Neuronal stem cell (in vitro differentiated cells): ENCODE measurements at regions not wholly inside any gene's neighbourhood (a gene's known extent, or its start where the extent isn't known, plus 50 kb on each side); places are given as distances from the start of the nearest gene placed in this dataset.

Experiments used
- DNase-seq: peaks from one replicate; pipeline ENCODE4 v3.0.0-alpha.2; 2013; ENCODE audit warnings: low spot score
- H2AFZ ChIP-seq: one replicate; pipeline ENCODE4 v1.6.1; 2013; ENCODE audit warnings: mild to moderate bottlenecking, low read length, inconsistent platforms
- H2AK5ac ChIP-seq: 2 replicates; pipeline ENCODE4 v1.6.1; 2013; ENCODE audit warnings: low read depth, mild to moderate bottlenecking, inconsistent platforms, low read length, moderate library complexity, mixed read lengths
- H2BK120ac ChIP-seq: 2 replicates; pipeline ENCODE4 v1.6.1; 2013; ENCODE audit warnings: low read depth, mild to moderate bottlenecking, inconsistent platforms, low read length, moderate library complexity, mixed read lengths
- H2BK12ac ChIP-seq: one replicate; pipeline ENCODE4 v1.6.1; 2013; ENCODE audit warnings: low read length, inconsistent platforms
- H2BK15ac ChIP-seq: 2 replicates; pipeline ENCODE4 v1.6.1; 2013; ENCODE audit warnings: mild to moderate bottlenecking, low read length, inconsistent platforms, mixed read lengths
- H2BK5ac ChIP-seq: one replicate; pipeline ENCODE4 v1.6.1; 2013; ENCODE audit warnings: inconsistent platforms, mild to moderate bottlenecking, low read length, moderate library complexity
- H3K14ac ChIP-seq: one replicate; pipeline ENCODE4 v1.6.1; 2013; ENCODE audit warnings: low read length, inconsistent platforms
- H3K18ac ChIP-seq: 2 replicates; pipeline ENCODE4 v1.6.1; 2013; ENCODE audit warnings: low read length, inconsistent platforms
- H3K23ac ChIP-seq: 2 replicates; pipeline ENCODE4 v1.6.1; 2013; ENCODE audit warnings: low read depth, mild to moderate bottlenecking, mixed read lengths, low read length, inconsistent platforms; ENCODE audit not compliant: poor library complexity
- H3K27ac ChIP-seq: replicated peaks from 3 replicates; pipeline ENCODE4 v1.5.1; 2013; ENCODE audit warnings: low read length, inconsistent platforms
- H3K27me3 ChIP-seq, 3 experiments: 2 replicates each; pipeline ENCODE4 v1.6.1; 2013; ENCODE audit warnings: low read length in 3 of 3, mild to moderate bottlenecking in 2 of 3, inconsistent platforms in 1 of 3, low read depth in 1 of 3, mixed read lengths in 1 of 3, moderate library complexity in 1 of 3; ENCODE audit not compliant: control insufficient read depth in 3 of 3, insufficient read depth in 3 of 3
- H3K36me3 ChIP-seq, 2 donors: replicated peaks in 1 of 2; 2 replicates each; pipeline ENCODE4 v1.6.1; 2013; ENCODE audit warnings: low read length in 2 of 2; ENCODE audit not compliant: control insufficient read depth in 2 of 2, insufficient read depth in 2 of 2
- H3K4ac ChIP-seq: 2 replicates; pipeline ENCODE4 v1.6.1; 2013; ENCODE audit warnings: inconsistent platforms, mild to moderate bottlenecking, low read length, moderate library complexity
- H3K4me1 ChIP-seq, 2 donors: 1 replicate in 1 of 2; 2 replicates in 1 of 2; pipeline ENCODE4 v1.6.1; 2013; ENCODE audit warnings: low read length in 2 of 2, low read depth in 1 of 2; ENCODE audit not compliant: control insufficient read depth in 2 of 2, insufficient read depth in 1 of 2
- H3K4me2 ChIP-seq: one replicate; pipeline ENCODE4 v1.6.1; 2013; ENCODE audit warnings: mild to moderate bottlenecking, low read length, inconsistent platforms; ENCODE audit not compliant: insufficient read depth, poor library complexity, severe bottlenecking
- H3K4me3 ChIP-seq, 2 donors: 2 replicates each; pipeline ENCODE4 v1.5.1; 2013; ENCODE audit warnings: low read length in 2 of 2, mild to moderate bottlenecking in 2 of 2, inconsistent platforms in 1 of 2, moderate library complexity in 1 of 2
- H3K79me1 ChIP-seq: one replicate; pipeline ENCODE4 v1.6.1; 2013; ENCODE audit warnings: low read depth, mild to moderate bottlenecking, inconsistent platforms, low read length, moderate library complexity
- H3K9ac ChIP-seq: one replicate; pipeline ENCODE4 v1.6.1; 2013; ENCODE audit warnings: mild to moderate bottlenecking, low read depth, low read length, inconsistent platforms; ENCODE audit not compliant: poor library complexity
- H3K9me3 ChIP-seq, 2 donors: replicated peaks in 1 of 2; 2 replicates each; pipeline versions ENCODE3 to v1.6.1; 2013; ENCODE audit warnings: low read length in 2 of 2, mild to moderate bottlenecking in 2 of 2, inconsistent platforms in 1 of 2, low read depth in 1 of 2, mixed read lengths in 1 of 2, moderate library complexity in 1 of 2; ENCODE audit not compliant: control insufficient read depth in 2 of 2, insufficient read depth in 1 of 2
- H4K8ac ChIP-seq: one replicate; pipeline ENCODE4 v1.6.1; 2013; ENCODE audit warnings: low read depth, mild to moderate bottlenecking, inconsistent platforms, low read length, moderate library complexity
- H4K91ac ChIP-seq: one replicate; pipeline ENCODE4 v1.6.1; 2013; ENCODE audit warnings: low read length, low read depth, mild to moderate bottlenecking, inconsistent platforms; ENCODE audit not compliant: poor library complexity
- WGBS, 2 donors: extraction: QIAGEN DNeasy Blood & Tissue Kit; methylation state at CpG; one replicate each; pipeline ENCODE4 v1.1.7; 2013; ENCODE audit warnings: missing lambda C conversion rate in 2 of 2, mixed read lengths in 1 of 2; ENCODE audit not compliant: insufficient read length in 2 of 2, insufficient replicate concordance in 1 of 2; ENCODE audit errors: extremely low coverage in 2 of 2; 5-methylcytosine and 5-hydroxymethylcytosine counted together

DNA sequence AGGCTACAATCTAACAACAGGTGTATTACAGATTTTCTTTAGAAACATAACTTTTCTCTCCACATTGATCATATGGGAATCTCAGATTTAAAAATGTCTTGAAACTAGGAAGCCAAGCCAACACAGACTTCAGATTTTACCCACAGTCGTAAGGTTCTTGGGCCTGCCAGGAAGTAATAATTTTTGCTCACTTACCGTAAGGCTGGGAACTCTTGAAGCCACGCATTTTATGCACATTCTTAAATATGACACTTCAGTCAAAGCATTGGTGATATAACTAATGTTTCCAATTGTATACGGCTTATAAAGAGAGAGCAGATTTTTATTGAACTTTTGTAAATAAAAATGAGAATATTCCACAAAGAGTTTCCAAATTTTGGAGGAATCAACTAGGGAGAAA lies 328.9 kb upstream of the TRPC7 start:
- H3K14ac ChIP-seq: no peak overlapping the region
- no peak overlapping the region for H2BK120ac ChIP-seq
- H2AFZ ChIP-seq: no peak overlapping the region
- H4K91ac ChIP-seq: no peak overlapping the region
- no peak overlapping the region for H3K4me2 ChIP-seq
- H2AK5ac ChIP-seq: no peak overlapping the region
- no peaks in the 10 kb centered on the region for H3K4me1 ChIP-seq
- H3K79me1 ChIP-seq: no peaks in the 10 kb centered on the region
- H2BK5ac ChIP-seq: no peak overlapping the region
- no peak overlapping the region for H3K23ac ChIP-seq
- no peak for DNase-seq
- H4K8ac ChIP-seq: no peak overlapping the region
- H2BK12ac ChIP-seq: no peak overlapping the region
- no peaks in the 10 kb centered on the region for H3K36me3 ChIP-seq
- H2BK15ac ChIP-seq: no peak overlapping the region
- no peak overlapping the region for H3K27ac ChIP-seq
- no CpG with 5 or more reads among the region's 4 CpGs for whole genome bisulfite sequencing, 2 donors
- H3K27me3 ChIP-seq: peaks cover 0 to 2% (median 0%) of the 10 kb centered on the region in 3 experiments
- H3K9ac ChIP-seq: no peak overlapping the region
- no peaks in the 10 kb centered on the region for H3K9me3 ChIP-seq
- no peak overlapping the region for H3K4me3 ChIP-seq
- no peak overlapping the region for H3K4ac ChIP-seq
- no peak overlapping the region for H3K18ac ChIP-seq

DNA sequence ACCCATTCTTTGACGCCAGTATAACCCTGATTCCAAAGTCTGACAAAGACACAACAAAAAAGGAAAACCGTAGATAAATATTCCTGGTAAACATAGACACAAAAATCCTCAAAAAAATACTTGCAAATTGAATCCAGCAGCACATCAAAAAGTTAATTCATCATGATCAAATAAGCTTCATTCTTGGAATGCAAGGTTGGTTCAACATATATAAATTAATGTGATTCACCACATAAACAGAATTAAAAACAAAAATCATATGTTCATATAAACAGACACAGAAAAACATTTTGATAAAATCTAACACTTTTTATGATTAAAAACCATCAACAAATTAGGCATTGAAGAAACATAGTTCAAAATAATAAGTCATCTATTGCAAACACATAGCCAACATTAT lies 324.2 kb upstream of the TRPC7 start:
- no peak overlapping the region for H4K8ac ChIP-seq
- no CpG with 5 or more reads among the region's 2 CpGs for WGBS, 2 donors
- H3K79me1 ChIP-seq: no peaks in the 10 kb centered on the region
- H3K27me3 ChIP-seq: no peaks in the 10 kb centered on the region
- no peak overlapping the region for H3K4me3 ChIP-seq
- no peak overlapping the region for H2BK5ac ChIP-seq
- no peak overlapping the region for H2BK15ac ChIP-seq
- H3K4me2 ChIP-seq: no peak overlapping the region
- no peak overlapping the region for H3K9ac ChIP-seq
- H3K27ac ChIP-seq: no peak overlapping the region
- no peaks in the 10 kb centered on the region for H3K4me1 ChIP-seq
- no peak overlapping the region for H3K4ac ChIP-seq
- H3K23ac ChIP-seq: no peak overlapping the region
- no peak overlapping the region for H2AFZ ChIP-seq
- no peak overlapping the region for H2BK12ac ChIP-seq
- no peaks in the 10 kb centered on the region for H3K36me3 ChIP-seq
- H3K14ac ChIP-seq: no peak overlapping the region
- DNase-seq: no peak
- H3K18ac ChIP-seq: no peak overlapping the region
- peaks cover 0 to 3% of the 10 kb centered on the region in 2 donors for H3K9me3 ChIP-seq
- no peak overlapping the region for H2AK5ac ChIP-seq
- H2BK120ac ChIP-seq: no peak overlapping the region
- H4K91ac ChIP-seq: no peak overlapping the region

DNA sequence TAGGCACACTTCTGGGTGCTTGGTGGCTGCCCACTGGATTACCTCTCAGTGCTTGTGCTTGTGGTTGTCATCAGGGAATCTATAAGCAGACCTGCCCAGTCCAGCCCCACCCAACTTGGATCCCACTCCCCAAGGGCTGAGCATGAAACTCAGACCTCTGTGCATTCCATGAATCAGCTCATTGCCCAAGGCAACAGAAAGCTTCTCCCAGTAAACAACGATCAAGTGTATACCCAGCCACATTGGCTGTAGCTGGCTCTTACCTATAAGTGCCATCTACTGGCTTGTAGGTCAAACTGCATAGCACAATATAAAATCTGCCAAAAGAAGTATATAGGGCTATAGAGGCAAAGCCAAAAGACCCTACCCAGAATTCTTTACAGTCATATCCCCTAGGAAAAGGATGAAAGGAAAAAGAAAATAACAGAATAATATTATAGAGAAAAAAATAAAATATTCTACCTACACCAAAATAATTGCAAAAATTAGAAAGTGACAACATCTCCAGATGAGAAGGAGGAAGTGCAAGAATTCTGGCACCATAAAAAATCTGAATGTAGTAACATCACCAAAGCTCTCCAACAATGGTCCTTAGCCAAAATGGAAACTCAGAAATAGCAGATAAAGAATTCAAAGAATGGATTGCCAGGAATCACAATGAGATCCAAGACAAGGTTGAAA lies 321.0 kb upstream of the TRPC7 start:
- WGBS, 2 donors: no CpG with 5 or more reads among the region's 1 CpG
- Histone ChIP-seq H3K4me1 (no peaks in the 10 kb centered on the region), H2AFZ (no peak overlapping the region), H2BK120ac (no peak overlapping the region), H3K27me3 (no peaks in the 10 kb centered on the region), H3K9ac (no peak overlapping the region), H3K4ac (no peak overlapping the region), H2BK15ac (no peak overlapping the region), H4K8ac (no peak overlapping the region), H3K14ac (no peak overlapping the region), H3K27ac (no peak overlapping the region), H3K18ac (no peak overlapping the region), H2BK12ac (no peak overlapping the region), H3K4me2 (no peak overlapping the region), H3K36me3 (no peaks in the 10 kb centered on the region), H2BK5ac (no peak overlapping the region), H3K79me1 (no peaks in the 10 kb centered on the region), H2AK5ac (no peak overlapping the region), H4K91ac (no peak overlapping the region), H3K4me3 (no peak overlapping the region), H3K23ac (no peak overlapping the region), H3K9me3 (peaks cover 0 to 3% of the 10 kb centered on the region in 2 donors)
- DNase-seq: no peak

DNA sequence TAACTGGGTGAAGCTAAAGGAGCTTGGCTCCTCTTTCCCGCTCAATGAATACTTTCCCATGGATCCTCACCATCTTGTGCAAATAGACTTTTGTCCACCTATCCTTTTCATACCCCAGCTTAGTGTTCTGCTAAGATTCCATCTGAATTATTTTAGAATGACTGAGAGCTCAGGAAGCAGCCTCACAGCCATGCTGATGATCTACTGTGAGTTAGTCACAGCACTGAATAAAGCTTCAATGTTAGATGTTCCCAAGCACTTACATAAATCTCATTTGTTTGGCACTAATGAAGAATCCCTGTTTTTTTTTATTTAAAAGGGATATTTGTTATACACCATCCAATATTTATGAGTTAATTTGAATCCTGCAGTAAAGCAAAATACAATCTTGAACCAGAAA lies 317.6 kb upstream of the TRPC7 start:
- no peaks in the 10 kb centered on the region for H3K36me3 ChIP-seq
- no peak overlapping the region for H2BK5ac ChIP-seq
- H3K4me1 ChIP-seq: no peaks in the 10 kb centered on the region
- H3K14ac ChIP-seq: no peak overlapping the region
- no peak overlapping the region for H4K8ac ChIP-seq
- no peak overlapping the region for H3K9ac ChIP-seq
- no peak overlapping the region for H4K91ac ChIP-seq
- H3K4me2 ChIP-seq: no peak overlapping the region
- H3K4ac ChIP-seq: no peak overlapping the region
- H3K27me3 ChIP-seq: no peaks in the 10 kb centered on the region
- H3K27ac ChIP-seq: no peak overlapping the region
- no peak overlapping the region for H2BK120ac ChIP-seq
- no peak overlapping the region for H2BK15ac ChIP-seq
- no peak overlapping the region for H3K23ac ChIP-seq
- H3K4me3 ChIP-seq: no peak overlapping the region
- H2BK12ac ChIP-seq: no peak overlapping the region
- H3K79me1 ChIP-seq: no peaks in the 10 kb centered on the region
- H2AK5ac ChIP-seq: no peak overlapping the region
- peaks cover 0 to 3% of the 10 kb centered on the region in 2 donors for H3K9me3 ChIP-seq
- H2AFZ ChIP-seq: no peak overlapping the region
- no peak for DNase-seq
- WGBS, 2 donors: no CpG with 5 or more reads among the region's 1 CpG
- no peak overlapping the region for H3K18ac ChIP-seq
